DOHH2 (cell line): ENCODE measurements at regions not wholly inside any gene's neighbourhood (a gene's known extent, or its start where the extent isn't known, plus 50 kb on each side); places are given as distances from the start of the nearest gene placed in this dataset.

Experiments used
- EZH2phosphoT487 ChIP-seq: fragments of 200-600 bp; sonication (generic); IDR thresholded peaks from 2 replicates; pipeline ENCODE4 v1.6.1; 2017; ENCODE audit warnings: borderline replicate concordance, mild to moderate bottlenecking, antibody characterized with exemption, low read length, moderate library complexity, mixed read lengths
- TF ChIP-seq, protein P1 (sequence below): fragments of 200-600 bp; sonication (generic); IDR thresholded peaks from one replicate; pipeline ENCODE4 v1.5.1; 2014; ENCODE audit warnings: antibody characterized with exemption, mild to moderate bottlenecking, low read depth, low read length; ENCODE audit not compliant: poor library complexity, severe bottlenecking

DNA sequence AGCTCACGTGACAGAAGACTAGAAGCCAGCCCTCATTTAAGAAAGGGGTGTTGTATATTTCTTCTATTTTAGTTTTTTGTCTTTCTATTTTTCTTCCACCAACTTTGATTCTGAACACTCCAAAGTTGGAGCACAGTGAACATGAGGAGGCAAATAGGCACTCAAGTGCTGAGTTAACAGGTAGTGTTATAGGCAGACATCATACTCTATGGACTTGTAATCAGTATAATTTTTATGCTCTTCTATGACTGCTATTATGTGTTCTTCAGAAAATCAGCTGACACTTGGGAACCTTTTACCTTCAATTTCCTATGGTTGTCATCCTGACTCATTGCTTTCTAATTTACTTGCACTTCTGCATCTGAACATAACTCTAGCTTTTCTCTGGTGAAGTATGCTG lies 396.3 kb upstream of the EYS start:
- TF ChIP-seq, protein P1, sequence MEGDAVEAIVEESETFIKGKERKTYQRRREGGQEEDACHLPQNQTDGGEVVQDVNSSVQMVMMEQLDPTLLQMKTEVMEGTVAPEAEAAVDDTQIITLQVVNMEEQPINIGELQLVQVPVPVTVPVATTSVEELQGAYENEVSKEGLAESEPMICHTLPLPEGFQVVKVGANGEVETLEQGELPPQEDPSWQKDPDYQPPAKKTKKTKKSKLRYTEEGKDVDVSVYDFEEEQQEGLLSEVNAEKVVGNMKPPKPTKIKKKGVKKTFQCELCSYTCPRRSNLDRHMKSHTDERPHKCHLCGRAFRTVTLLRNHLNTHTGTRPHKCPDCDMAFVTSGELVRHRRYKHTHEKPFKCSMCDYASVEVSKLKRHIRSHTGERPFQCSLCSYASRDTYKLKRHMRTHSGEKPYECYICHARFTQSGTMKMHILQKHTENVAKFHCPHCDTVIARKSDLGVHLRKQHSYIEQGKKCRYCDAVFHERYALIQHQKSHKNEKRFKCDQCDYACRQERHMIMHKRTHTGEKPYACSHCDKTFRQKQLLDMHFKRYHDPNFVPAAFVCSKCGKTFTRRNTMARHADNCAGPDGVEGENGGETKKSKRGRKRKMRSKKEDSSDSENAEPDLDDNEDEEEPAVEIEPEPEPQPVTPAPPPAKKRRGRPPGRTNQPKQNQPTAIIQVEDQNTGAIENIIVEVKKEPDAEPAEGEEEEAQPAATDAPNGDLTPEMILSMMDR, result no peak
- TF ChIP-seq EZH2phosphoT487, result no peak
